Activated CD4-positive, CD25-positive, alpha-beta regulatory T cell (primary cell): ENCODE measurements at regions not wholly inside any gene's neighbourhood (a gene's known extent, or its start where the extent isn't known, plus 50 kb on each side); places are given as distances from the start of the nearest gene placed in this dataset.
"Not testable (repeated sequence)": the region's sequence is repeated elsewhere in the genome, so short reads cannot be mapped to it uniquely, and the experiment has no call there.

Experiments used
- DNase-seq, 4 experiments: peaks; one replicate each; lab custom pipeline; 2025; lab: John Stamatoyannopoulos, UW

DNA sequence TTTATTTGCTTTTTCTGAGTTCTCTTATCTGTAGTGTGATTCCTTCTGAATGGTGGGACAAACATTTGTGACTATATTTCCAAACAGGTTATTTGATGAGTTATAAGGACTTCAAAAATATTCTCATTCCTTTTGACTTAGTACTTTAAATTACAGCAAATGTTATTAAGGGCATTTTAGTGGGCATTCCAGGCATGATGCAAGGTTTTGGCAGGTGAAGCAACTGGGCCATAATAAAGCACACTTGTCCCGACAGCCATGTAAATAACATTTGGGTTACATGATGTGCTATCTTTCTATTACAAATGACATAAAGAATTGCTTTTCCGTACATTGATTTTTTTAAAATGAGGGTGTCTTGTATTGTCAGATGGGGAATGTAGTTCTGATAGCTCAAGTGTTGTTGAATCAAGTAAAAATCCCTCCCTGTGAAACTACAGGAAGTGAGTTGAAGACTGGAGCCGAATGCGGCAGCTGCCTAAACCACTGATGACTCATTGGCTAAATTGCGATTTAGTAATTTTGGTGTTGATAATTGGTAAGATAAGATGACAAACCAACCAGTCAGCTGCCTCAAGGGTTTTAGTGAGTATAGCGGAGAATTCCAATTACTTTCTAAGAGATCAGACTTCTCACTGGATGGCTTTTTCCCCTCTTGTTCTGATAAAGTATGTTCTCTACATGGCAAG, 231.3 kb upstream of the NPY start:
- no peak for DNase-seq

DNA sequence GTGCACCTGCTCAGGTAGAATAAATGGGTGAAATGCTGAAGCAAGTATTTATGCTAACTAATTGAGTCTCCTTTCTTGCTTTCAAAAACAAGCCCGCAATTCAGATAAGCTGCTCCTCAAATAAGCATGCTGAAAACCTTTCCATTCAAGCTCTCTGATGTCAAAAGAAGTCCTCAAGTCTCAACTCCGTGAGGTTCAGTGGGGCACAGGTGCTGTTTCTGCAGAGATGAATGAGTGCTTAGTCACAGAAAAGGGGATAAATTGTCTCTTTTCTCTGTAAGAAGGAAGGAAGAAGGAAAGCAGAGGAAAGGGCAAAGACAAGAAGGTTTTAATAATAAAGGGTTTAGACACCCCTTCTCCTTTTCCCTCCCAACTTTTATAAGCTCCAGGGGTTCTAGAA, 229.8 kb upstream of the NPY start:
- no peak for DNase-seq

DNA sequence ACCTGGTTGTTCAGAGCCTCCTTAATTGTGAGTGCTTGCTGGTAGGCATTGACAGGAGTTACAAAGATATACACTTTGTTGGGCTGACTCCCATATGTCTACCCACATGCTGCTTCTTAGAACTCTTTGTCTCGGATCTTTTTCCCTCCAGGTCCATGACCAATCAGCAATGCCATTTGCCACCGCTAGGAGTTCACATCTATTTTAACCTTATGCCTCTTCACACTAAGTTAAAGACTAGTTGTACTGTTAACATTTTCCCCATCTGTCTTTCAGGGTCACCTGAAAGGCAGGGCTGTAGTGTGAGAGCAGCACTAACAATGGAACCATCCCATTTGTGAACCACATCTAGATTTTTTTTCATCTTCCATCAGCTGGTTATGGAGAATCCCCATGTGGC, 226.7 kb upstream of the NPY start:
- no peak for DNase-seq

DNA sequence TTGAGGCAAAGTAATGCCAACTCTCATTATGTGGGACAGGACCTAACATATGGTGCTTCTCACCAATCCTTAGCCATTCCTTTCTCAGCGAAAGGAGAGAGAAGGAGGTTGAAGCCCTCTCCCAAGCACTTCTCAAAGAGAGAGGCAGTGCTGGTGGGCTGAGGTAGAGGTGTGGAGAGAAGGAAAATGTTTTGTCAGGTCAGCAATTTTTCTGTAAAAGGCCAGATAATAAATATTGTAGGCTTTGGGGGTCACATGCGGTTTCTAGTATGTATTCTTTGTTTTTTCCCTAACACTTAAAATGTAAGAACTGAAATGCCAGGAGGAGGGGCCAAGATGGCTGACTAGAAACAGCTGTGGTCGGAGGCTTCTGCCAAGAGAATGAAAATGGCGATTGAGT, 225.0 kb upstream of the NPY start:
- DNase-seq: no peak

DNA sequence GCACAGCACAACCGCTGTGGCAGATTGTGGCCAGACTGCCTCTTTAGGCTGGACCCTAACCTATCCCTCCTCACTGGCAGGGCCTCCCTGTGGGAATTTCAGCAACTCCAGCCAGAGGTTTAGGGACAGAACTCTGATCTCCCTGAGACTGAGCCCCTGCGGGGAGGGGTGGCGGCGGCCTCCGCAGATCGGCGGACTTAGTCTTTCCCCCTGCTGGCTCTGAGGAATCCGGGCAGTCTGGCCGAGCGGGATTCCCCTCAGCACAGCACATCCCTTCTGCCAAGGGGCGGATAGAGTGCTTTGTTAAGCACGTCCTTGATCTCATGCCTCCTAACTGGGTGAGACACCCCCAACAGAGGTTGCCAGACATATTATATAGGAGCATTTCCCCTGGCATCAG, 224.2 kb upstream of the NPY start:
- DNase-seq: no peak

DNA sequence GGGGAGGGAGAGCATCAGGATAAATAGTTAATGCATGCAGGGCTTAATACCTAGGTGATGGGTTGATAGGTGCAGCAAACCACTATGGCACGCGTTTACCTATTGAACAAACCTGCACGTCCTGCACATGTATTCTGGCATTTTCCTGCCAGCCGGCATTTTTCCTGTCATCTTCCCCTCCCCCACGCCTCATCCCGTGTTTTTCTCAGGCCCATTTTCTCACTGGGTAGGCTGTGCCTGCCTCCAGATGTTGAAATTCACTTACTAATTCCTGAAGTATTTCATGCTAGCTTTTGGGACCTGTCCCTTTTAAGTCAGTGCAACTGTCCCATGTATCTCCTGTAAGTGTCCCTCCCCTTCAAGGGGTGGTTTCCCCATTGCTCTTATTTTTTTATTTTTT, 220.3 kb upstream of the NPY start:
- no peak for DNase-seq

DNA sequence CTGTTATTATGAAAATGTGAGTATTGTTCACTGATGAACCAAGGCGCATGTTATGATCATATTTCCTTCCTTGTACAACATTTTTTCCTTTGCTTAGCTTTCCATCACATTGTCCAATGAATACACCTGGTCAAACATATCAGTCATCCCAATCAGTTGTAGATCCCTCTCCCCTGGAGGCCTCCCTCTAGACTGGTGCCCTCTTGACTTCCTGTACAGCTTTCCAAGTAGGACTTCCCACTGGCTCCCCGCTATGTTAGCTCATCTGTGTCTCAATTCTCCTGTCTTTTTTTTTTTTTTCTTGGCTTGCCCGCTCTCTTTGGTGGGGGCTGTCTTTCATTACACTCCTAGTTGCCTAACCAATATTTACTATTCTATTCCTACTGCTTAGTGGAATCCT, 214.2 kb upstream of the NPY start:
- no peak for DNase-seq

DNA sequence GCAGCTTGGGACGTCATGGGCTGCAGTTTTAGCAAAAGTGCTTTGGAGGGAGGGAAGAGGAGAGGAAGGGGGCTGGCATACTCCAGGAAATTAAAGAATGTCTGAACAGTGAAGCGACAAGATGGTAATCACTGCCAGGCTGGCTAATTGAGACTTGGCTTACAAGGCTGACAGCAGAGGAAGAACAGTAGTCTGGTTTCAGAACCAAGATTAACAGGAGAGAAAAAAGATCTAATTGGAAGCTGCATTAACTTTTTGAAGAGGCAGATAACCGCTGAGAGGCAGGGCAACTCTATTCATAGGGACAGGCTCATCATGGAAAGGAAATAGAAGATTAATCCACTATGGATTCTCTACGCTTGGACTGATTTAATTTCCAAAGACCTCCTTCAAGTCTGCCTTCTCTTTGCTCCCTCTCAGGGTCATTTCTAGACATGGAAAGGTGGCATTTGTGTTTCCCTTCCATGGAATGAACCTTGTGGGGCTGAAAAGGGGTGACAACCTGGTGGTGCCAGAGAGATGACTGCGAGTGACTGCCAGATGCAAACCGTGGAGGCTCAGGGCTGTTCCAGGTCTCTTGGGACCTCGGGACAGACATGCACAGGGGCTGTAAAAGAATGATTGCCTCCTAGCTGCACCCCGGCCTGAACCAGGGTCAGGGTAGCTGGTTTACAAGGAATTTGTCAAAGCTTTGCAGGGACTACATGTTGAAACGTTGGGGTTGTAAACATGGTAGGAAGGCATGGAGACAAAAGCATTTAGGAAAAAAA, 210.2 kb upstream of the NPY start:
- no peak for DNase-seq

DNA sequence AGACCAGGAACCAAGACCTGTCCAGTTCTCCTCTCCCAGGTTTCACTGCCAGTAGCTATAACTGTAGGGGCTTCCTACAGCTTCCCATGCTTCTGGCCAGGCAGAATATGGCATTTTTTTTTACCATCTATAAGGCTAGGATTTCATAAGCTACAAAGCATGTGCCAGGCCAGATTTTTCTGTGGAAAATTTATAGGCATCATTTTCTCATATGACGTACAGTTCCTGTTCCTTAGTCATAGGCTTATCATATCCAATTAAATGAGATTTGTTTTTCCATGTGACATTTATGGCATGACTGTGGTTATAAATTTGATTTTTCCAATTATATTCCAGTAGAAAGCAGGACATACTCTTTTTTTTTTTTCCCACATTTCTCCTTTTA, 208.6 kb upstream of the NPY start:
- DNase-seq: no peak

DNA sequence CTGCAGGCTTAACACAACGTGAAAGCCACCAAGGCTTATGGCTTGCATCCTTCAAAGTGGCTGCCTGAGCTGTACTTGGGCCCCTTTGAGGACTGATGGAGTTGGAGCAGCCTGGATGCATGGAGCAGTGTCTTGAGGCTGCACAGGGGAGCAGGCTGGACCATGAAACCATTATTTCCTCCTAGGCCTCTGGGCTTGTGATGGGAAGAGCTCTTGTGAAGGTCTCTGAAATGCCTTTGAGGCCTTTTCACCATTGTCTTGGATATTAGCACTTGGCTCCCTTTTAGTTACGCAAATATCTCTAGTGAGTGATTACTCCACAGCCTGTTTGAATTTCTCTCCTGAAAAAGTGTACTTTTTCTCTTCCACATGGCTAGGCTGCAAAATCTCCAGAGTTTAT, 201.2 kb upstream of the NPY start:
- DNase-seq: no peak

DNA sequence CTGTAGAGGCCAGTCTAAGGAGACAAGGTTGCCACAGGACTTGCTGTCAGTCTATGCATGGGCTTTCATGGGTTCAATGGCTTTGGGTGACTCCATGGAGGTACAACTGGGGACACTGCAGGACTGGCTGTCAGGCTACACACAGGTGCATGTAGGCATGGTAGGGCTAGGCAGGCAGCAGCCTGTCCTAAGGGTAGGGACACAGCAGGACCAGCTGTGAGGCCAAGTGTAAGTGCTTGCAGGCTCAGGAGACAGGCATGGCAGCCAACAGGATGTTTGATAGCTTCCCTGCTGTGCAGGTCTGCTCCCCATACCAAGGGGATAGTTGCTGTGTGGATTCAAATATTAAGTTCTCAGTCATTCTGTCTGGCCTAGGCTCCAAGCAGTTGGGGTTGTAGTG, 181.0 kb upstream of the NPY start:
- peak in 1 of 4 experiments; percentile 1 for DNase-seq

DNA sequence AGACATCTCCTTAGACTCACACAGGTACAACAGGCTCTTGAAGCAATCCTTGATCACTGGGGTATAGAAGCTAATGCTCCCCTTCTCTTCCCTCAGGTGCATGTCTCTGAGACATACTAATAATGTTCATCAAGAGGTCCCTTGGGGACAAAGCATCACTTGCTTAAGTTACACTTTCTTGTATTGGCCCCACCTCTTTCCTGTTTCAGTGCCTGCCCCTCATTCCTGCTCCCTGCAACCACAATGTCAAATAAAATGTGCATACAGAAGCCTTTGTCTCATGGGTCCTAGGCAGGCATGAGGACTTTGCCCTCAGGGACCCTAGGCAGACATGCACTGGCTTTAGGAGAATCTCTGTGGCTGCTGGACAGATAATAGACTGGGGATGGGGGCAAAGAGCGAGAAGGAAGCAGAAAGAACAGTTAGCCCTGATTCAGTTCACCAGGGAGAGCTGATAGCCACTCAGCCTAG, 175.0 kb upstream of the NPY start:
- DNase-seq: no peak

DNA sequence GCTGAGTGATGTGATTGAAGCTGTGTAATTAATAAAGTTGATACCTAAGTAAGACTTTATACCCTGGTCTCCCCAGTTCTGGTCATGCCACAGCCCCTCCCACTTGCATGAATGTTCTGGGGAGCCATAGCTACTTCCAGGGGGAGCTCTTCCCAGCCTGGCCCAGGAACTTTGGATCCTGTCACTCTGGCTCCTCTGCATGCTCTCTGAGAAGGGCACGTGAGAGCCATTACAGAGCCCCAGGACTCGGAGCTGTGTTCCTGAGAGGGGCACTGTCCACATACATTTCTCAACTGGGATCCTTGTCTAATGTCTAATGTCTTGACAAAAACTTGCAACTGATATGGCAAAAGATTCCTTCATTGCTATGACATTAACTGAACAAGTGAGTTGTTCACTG, 173.9 kb upstream of the NPY start:
- DNase-seq: no peak

DNA sequence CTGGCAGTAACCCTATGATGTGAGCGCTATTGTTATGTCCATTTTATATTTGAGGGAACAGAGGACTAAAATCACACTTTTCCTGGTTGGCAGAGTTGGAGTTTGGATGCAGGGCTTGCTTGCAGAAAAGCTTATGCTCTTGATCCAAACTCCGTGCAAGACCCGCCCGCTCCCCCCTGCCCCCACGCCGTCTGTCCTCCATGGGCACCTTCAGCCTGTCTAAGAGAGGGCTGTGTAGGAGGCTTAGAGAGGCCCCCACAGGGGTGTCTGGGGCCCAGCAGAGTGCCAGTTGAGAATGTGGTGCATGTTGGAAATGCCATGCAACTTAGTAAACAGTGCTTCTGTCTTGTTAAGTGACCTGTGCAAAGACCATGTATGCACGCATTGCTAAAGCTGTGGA, 170.5 kb upstream of the NPY start:
- DNase-seq: no peak

DNA sequence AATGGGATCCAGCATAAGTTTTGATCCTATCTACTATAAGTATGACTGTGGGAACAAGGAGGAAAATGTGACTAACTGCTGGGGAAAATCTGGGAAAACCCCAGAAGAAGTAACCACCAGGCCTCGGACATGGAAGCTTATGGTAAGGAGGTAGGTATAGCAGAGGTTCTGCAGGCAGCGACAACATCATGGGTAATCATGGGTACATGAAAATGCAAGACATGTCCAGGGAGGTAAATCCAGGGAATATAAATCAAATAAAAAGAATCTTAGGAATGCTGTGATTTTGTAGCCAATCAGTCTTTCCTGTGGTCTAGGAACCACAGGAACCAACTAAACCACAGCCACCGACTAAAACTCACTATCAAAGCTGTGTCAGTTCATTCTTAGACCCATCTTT, 168.3 kb upstream of the NPY start:
- no peak for DNase-seq

DNA sequence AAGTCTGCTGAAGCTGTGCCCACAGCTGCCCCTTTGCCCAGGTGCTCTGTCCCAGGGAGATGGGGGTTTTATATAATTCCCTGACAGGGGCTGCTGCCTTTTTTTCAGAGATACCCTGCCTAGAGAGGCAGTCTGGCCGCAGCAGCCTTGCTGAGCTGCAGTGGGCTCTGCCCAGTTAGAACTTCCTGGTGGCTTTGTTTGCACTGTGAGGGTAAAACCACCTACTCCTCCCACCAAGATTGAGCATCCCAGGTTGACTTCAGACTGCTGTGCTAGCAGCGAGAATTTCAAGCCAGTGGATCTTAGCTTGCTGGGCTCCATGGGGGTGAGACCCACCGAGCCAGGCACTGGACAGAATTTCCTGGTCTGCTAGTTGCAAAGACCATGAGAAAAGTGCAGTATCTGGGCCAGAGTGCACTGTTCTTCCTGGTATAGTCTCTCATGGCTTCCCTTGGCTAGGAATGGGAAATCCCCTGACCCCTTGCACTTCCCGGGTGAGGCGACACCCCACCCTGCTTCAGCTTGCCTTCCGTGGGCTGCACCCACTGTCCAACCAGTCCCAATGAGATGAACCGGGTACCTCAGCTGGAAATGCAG, 166.0 kb upstream of the NPY start:
- DNase-seq: not testable (repeated sequence)

DNA sequence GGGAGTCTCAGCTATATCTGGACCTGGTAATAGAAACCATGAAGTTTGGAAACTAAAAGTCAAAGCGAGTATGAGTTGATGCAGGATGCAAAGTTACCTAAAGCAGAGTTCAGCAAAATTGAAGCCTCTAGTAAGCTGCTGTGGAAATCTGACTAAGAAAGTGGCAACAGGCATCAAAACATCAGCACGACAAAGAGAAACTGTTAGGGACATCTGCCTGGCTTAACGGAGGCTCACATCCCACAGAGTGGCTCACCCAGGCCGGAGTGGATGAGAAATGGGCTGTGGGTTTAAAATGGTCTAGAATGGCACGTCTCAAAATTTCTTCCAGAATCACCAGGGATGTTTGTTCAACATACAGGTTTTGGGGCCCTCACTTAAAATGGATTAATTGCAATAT, 164.1 kb upstream of the NPY start:
- no peak for DNase-seq

DNA sequence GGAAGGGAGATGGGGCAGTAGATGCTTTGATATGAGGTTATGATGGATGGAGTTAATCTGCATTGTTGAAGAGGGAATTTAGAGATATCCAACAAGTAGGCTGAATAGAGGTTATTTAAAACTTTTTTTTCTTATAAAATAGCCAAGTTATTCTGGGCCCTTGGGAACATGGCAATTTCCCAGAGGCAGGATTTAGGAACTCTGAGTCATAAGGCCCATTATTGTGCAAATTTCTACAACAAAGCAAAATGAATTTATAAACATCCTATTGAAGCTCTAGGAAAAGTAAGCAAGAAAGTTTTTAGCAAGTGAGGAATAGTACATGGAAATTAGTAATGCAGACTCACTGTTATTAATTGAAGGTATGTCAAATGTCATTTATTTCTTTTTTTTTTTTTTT, 160.9 kb upstream of the NPY start:
- DNase-seq: no peak

DNA sequence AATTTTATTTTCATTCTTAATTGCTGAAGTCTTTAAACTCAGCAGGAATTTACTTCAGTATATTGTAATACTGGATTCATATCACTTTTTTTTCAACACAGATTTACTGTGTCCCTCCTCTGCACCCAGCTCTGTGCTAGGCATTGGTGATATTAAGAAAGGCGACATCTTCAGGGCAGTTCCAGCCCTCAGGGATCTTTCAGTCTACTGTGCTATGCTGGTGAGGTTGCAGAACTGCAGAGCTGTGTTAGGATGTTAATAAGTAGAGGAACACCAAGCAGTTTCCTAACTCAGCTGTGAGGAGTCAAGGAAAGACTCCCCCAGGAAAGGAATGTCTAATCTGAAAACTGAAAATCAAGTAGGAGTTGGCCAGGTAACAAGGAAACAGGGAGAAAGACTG, 158.2 kb upstream of the NPY start:
- no peak for DNase-seq

DNA sequence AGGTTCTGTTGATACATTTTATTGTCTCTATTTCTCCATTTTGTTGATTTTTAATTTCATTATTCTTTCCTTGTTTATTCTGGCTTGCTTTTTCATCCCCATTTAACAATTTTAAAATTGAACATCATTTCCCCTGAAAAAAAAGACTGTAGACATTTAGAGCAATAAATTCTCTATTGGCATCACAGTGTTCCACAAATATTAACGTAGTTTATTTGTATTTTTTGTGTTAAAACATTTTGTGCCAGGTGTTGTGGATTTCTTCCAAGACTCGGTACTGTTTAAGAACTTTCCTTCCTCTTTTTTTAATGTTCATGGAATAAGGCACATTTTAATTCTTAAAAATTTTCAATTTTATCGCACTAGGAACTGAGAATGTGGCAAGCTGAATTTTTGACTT, 156.1 kb upstream of the NPY start:
- no peak for DNase-seq

DNA sequence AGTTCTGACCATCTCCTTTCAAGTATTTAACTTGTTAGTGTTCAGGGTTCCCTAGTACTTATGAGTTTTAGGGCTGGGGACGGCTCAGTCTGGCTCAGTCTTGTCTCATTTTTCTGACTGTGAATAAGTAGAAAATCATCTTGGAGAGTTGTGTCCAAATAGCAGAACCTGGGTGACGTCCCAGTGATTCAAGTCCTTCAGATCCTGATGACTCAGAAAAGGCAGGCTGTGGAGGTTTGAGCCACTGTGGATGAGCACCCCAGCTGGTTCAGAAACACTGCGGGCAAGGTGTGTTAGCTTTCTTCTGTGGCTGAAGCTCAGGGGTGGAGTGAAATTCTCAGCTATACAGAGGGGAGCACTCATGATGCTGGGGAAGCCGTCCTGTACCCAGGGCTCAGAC, 154.4 kb upstream of the NPY start:
- DNase-seq: no peak

DNA sequence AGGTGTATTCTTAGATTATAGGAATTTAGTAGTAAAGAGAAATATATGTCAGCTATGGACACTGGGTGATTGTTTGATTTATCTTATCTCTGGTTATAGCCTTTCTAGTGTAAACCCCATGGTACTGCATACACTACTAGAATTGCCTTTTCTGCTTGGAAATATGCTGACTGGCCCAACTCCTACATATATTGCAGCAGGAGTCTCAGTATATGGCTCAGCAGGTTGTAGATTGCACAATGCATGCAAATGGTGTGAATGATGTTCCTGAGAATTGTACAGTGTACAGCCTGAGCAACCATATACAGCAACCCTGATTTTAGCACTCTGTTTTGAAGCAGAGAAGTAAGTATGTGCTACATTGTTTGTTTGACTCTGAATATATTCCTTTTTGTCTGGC, 153.4 kb upstream of the NPY start:
- DNase-seq: no peak

DNA sequence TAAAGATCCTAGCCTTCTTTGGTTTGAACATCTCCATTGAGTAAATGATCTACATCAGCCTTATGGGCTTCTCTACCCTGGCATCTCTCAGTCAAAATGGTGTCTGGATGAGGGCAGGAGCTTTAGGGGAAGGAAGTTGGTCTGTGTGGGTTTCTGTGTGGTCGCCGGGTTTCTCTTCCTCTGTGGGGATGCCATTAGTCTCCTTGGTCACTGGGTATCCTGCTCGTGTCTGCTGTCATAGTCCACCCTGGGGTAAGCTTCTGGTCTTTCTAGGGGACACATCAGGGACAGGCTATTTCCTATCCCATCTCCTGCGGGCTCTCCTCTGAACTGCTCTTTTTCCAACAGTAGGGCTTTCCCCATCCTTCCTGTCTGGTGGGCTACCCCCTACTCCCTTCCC, 150.3 kb upstream of the NPY start:
- no peak for DNase-seq

DNA sequence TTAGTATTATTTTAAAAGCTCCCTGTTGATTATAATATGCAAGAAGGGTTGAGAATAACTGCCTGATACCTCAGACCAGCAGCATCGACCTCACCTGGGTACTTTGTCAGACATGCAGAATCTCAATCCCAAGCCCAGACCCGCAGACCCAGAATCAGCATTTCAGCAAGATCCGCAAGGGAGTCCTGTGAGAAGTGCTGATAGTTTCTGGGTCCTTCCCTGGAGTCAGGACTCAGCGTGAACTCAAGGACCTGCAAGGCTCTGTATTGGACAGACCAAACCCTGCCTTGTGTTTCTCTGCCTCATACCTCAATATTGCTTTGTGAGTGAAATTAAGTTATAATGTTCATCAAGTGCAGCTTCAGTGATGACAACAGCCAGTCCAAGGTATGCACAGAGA, 149.5 kb upstream of the NPY start:
- no peak for DNase-seq
